WTC11 (cell line): ENCODE measurements at regions not wholly inside any gene's neighbourhood (a gene's known extent, or its start where the extent isn't known, plus 50 kb on each side); places are given as distances from the start of the nearest gene placed in this dataset.

Experiments
- GABPB1 ChIP-seq: sonication (generic); formaldehyde crosslinking; IDR thresholded peaks from 2 replicates; pipeline ENCODE4 v1.8.1; 2023; ENCODE audit warnings: mild to moderate bottlenecking, missing genetic modification reagents
- GRHL2 ChIP-seq: fragments of 250-450 bp; sonication (Bioruptor Pico); IDR thresholded peaks from 2 replicates; pipeline ENCODE4 v1.8.0; 2022; ENCODE audit warnings: mild to moderate bottlenecking, moderate library complexity; ENCODE audit not compliant: insufficient replicate concordance, severe bottlenecking
- HMGA2 ChIP-seq: fragments of 250-450 bp; sonication (Bioruptor Pico); IDR thresholded peaks from 2 replicates; pipeline ENCODE4 v1.4.0; 2021; ENCODE audit warnings: mild to moderate bottlenecking, moderate library complexity
- JUN ChIP-seq: sonication (generic); formaldehyde crosslinking; IDR thresholded peaks from 2 replicates; pipeline ENCODE4 v1.8.0; 2023; ENCODE audit warnings: mild to moderate bottlenecking, missing genetic modification reagents
- KAT7 ChIP-seq: sonication (generic); formaldehyde crosslinking; IDR thresholded peaks from 2 replicates; pipeline ENCODE4 v1.8.1; 2023; ENCODE audit warnings: missing genetic modification reagents, mild to moderate bottlenecking, borderline replicate concordance
- NR3C1 ChIP-seq: sonication (generic); formaldehyde crosslinking; conservative IDR thresholded peaks from 2 replicates; pipeline ENCODE4 v1.8.1; 2023; ENCODE audit warnings: low read depth, mild to moderate bottlenecking, missing genetic modification reagents
- TF ChIP-seq, protein P1 (sequence below): fragments of 200-600 bp; IDR thresholded peaks from 2 replicates; pipeline ENCODE4 v1.8.0; 2022; ENCODE audit warnings: antibody characterized with exemption
- TF ChIP-seq, protein P2 (sequence below): sonication (generic); formaldehyde crosslinking; IDR thresholded peaks from 2 replicates; pipeline ENCODE4 v1.8.0; 2022; ENCODE audit warnings: mild to moderate bottlenecking, missing genetic modification reagents
- TF ChIP-seq, protein P3 (sequence below): sonication (generic); formaldehyde crosslinking; IDR thresholded peaks from 2 replicates; pipeline ENCODE4 v1.8.1; 2022; ENCODE audit warnings: low read depth, missing genetic modification reagents, borderline replicate concordance
- TF ChIP-seq, protein P4 (sequence below): sonication (generic); formaldehyde crosslinking; IDR thresholded peaks from 2 replicates; pipeline ENCODE4 v1.8.1; 2023; ENCODE audit warnings: mild to moderate bottlenecking, missing genetic modification reagents, moderate library complexity
- TF ChIP-seq, protein P5 (sequence below): sonication (generic); formaldehyde crosslinking; IDR thresholded peaks from 2 replicates; pipeline ENCODE4 v1.8.0; 2022; ENCODE audit warnings: mild to moderate bottlenecking, missing genetic modification reagents

DNA sequence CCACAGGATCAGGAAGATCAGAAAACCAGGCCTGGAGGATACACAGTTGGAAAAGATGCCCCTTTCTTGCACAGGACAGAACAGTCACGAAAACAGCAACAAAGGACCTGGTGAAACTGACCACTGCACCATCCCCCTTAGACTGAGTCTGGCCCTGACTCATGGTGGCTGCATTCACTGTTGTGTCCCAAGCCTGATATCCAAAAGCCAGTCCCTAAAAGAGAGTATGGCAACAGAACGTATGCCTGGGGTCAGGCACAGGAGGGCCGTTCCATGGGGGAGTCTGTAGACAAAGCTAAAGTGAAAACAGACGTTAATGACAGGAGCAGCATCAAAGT is 301.1 kb upstream of the NBEA start:
- TF ChIP-seq, protein P1, sequence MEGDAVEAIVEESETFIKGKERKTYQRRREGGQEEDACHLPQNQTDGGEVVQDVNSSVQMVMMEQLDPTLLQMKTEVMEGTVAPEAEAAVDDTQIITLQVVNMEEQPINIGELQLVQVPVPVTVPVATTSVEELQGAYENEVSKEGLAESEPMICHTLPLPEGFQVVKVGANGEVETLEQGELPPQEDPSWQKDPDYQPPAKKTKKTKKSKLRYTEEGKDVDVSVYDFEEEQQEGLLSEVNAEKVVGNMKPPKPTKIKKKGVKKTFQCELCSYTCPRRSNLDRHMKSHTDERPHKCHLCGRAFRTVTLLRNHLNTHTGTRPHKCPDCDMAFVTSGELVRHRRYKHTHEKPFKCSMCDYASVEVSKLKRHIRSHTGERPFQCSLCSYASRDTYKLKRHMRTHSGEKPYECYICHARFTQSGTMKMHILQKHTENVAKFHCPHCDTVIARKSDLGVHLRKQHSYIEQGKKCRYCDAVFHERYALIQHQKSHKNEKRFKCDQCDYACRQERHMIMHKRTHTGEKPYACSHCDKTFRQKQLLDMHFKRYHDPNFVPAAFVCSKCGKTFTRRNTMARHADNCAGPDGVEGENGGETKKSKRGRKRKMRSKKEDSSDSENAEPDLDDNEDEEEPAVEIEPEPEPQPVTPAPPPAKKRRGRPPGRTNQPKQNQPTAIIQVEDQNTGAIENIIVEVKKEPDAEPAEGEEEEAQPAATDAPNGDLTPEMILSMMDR = no peak
- no peak for TF ChIP-seq HMGA2 (CRISPR knock-in tag)
- TF ChIP-seq KAT7 (CRISPR knock-in tag) = no peak
- TF ChIP-seq, protein P2, sequence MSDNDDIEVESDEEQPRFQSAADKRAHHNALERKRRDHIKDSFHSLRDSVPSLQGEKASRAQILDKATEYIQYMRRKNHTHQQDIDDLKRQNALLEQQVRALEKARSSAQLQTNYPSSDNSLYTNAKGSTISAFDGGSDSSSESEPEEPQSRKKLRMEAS (CRISPR knock-in tag) = no peak
- no peak for TF ChIP-seq GRHL2 (CRISPR knock-in tag)
- TF ChIP-seq, protein P3, sequence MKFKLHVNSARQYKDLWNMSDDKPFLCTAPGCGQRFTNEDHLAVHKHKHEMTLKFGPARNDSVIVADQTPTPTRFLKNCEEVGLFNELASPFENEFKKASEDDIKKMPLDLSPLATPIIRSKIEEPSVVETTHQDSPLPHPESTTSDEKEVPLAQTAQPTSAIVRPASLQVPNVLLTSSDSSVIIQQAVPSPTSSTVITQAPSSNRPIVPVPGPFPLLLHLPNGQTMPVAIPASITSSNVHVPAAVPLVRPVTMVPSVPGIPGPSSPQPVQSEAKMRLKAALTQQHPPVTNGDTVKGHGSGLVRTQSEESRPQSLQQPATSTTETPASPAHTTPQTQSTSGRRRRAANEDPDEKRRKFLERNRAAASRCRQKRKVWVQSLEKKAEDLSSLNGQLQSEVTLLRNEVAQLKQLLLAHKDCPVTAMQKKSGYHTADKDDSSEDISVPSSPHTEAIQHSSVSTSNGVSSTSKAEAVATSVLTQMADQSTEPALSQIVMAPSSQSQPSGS (CRISPR knock-in tag) = no peak
- TF ChIP-seq, protein P4, sequence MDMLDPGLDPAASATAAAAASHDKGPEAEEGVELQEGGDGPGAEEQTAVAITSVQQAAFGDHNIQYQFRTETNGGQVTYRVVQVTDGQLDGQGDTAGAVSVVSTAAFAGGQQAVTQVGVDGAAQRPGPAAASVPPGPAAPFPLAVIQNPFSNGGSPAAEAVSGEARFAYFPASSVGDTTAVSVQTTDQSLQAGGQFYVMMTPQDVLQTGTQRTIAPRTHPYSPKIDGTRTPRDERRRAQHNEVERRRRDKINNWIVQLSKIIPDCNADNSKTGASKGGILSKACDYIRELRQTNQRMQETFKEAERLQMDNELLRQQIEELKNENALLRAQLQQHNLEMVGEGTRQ (CRISPR knock-in tag) = no peak
- no peak for TF ChIP-seq NR3C1 (CRISPR knock-in tag)
- no peak for TF ChIP-seq JUN (CRISPR knock-in tag)
- TF ChIP-seq, protein P5, sequence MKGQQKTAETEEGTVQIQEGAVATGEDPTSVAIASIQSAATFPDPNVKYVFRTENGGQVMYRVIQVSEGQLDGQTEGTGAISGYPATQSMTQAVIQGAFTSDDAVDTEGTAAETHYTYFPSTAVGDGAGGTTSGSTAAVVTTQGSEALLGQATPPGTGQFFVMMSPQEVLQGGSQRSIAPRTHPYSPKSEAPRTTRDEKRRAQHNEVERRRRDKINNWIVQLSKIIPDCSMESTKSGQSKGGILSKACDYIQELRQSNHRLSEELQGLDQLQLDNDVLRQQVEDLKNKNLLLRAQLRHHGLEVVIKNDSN (CRISPR knock-in tag) = no peak
- no peak for TF ChIP-seq GABPB1 (CRISPR knock-in tag)
